ENCODE measurements at regions not wholly inside any gene's neighbourhood (a gene's known extent, or its start where the extent isn't known, plus 50 kb on each side); places are given as distances from the start of the nearest gene placed in this dataset.
A peak's percentile ranks its signal among the peaks of the same experiment; 100 is the strongest.
"Not testable (repeated sequence)": the region's sequence is repeated elsewhere in the genome, so short reads cannot be mapped to it uniquely, and the experiment has no call there.

GRCh38 chr6:28838634-28839442 lies 84.9 kb downstream of the TRIM27 start:
- peak; percentile 39 for DNase-seq (ENCODE audit: low read depth, low spot score)

- no peak for DNase-seq (ENCODE audit: low read depth, low spot score)
Measured at GRCh38 chr6:28839443-28840120, 84.2 kb downstream of the TRIM27 start.

GRCh38 chr6:28841290-28841689 lies 82.5 kb downstream of the TRIM27 start:
- DNase-seq (ENCODE audit: low read depth, low spot score) = no peak

- not testable (repeated sequence) for DNase-seq (ENCODE audit: low read depth, low spot score)
Measured at GRCh38 chr6:28848756-28849155, 75.0 kb downstream of the TRIM27 start.

All from smooth muscle cell of the brain vasculature (primary cell).